Naive thymus-derived CD8-positive, alpha-beta T cell (primary cell): ENCODE measurements at regions not wholly inside any gene's neighbourhood (a gene's known extent, or its start where the extent isn't known, plus 50 kb on each side); places are given as distances from the start of the nearest gene placed in this dataset.

Experiments
- ATAC-seq, 2 donors: fragments of 150-1000 bp; cut with Tn5 transposase in 1 of 2; sonication (Bioruptor Pico), chemical (Tn5 transposase) in 1 of 2; 1 replicate in 1 of 2; 2 replicates in 1 of 2; pipeline ENCODE4 v1.10.0; 2021; ENCODE audit warnings: mild to moderate bottlenecking in 2 of 2, moderate library complexity in 2 of 2
- POLR2A ChIA-PET: fragments of 350-600 bp; sonication (Branson Sonifier 250); formaldehyde crosslinking; loops from one replicate; lab custom pipeline; 2021; ENCODE audit warnings: antibody characterized with exemption; lab: Charles Lee
- DNase-seq, 10 donors: peaks; one replicate each; pipeline versions ENCODE4 v3.0.0 to v3.0.0-alpha.2; 2020 to 2022
- H3K27ac Mint-ChIP-seq, 10 donors: one replicate each; pipeline ENCODE4 v1.8.0; 2020 to 2022; ENCODE audit warnings: mild to moderate bottlenecking in 10 of 10, mixed read lengths in 10 of 10, moderate library complexity in 4 of 10, inconsistent platforms in 1 of 10
- H3K27me3 Mint-ChIP-seq, 5 donors: one replicate each; pipeline ENCODE4 v1.8.0; 2021 to 2022; ENCODE audit warnings: mixed read lengths in 5 of 5
- H3K36me3 Mint-ChIP-seq, 3 donors: one replicate each; pipeline ENCODE4 v1.8.0; 2020 to 2022; ENCODE audit warnings: mixed read lengths in 3 of 3, mild to moderate bottlenecking in 2 of 3, inconsistent platforms in 1 of 3
- H3K4me1 Mint-ChIP-seq, 4 donors: one replicate each; pipeline ENCODE4 v1.8.0; 2021 to 2022; ENCODE audit warnings: mixed read lengths in 4 of 4
- H3K4me3 Mint-ChIP-seq, 10 donors: one replicate each; pipeline ENCODE4 v1.8.0; 2020 to 2022; ENCODE audit warnings: mild to moderate bottlenecking in 10 of 10, mixed read lengths in 10 of 10, moderate library complexity in 6 of 10, inconsistent platforms in 1 of 10
- H3K9me3 Mint-ChIP-seq, 9 donors: one replicate each; pipeline ENCODE4 v1.8.0; 2020 to 2022; ENCODE audit warnings: mixed read lengths in 9 of 9, mild to moderate bottlenecking in 3 of 9, inconsistent platforms in 1 of 9, moderate library complexity in 1 of 9

GRCh38 chr1:116273042-116273783 lies 99.8 kb upstream of the ATP1A1 start:
- Mint-ChIP-seq H3K36me3 (no peaks in the 10 kb centered on the region), H3K4me3 (peak overlapping the region in 1 of 10 donors; percentile 11), H3K27me3 (no peaks in the 10 kb centered on the region), H3K27ac (peak overlapping the region in 2 of 10 donors; percentile 50 to 83), H3K4me1 (peaks cover 1 to 12% (median 8%) of the 10 kb centered on the region in 4 donors), H3K9me3 (no peaks in the 10 kb centered on the region)
- ATAC-seq (no peak), DNase-seq (no peak)
- POLR2A ChIA-PET: no interaction called here

- POLR2A ChIA-PET: interaction anchor here (1.4 kb wide), 1 partner anchor 45 kb away, joined by 3 read pairs; no protein-coding TSS in a partner anchor
- no peak for ATAC-seq
- Mint-ChIP-seq H3K4me1 (peaks cover 0 to 9% (median 5%) of the 10 kb centered on the region in 4 donors), H3K9me3 (peaks cover 0 to 7% (median 3%) of the 10 kb centered on the region in 9 donors), H3K27ac (peak overlapping the region in 1 of 10 donors; percentile 13), H3K4me3 (no peak overlapping the region), H3K36me3 (peaks cover 0 to 7% (median 0%) of the 10 kb centered on the region in 3 donors), H3K27me3 (peaks cover 0 to 5% (median 0%) of the 10 kb centered on the region in 5 donors)
- DNase-seq: no peak
Observed at GRCh38 chr1:116276532-116276931, 96.5 kb upstream of the ATP1A1 start.

GRCh38 chr1:116277840-116278540 lies 95.1 kb upstream of the ATP1A1 start:
- Mint-ChIP-seq H3K36me3 (peaks cover 0 to 14% (median 3%) of the 10 kb centered on the region in 3 donors), H3K4me1 (peaks cover 0 to 9% (median 5%) of the 10 kb centered on the region in 4 donors), H3K9me3 (peaks cover 0 to 20% (median 6%) of the 10 kb centered on the region in 9 donors), H3K27ac (no peak overlapping the region), H3K27me3 (peaks cover 0 to 5% (median 0%) of the 10 kb centered on the region in 5 donors), H3K4me3 (no peak overlapping the region)
- POLR2A ChIA-PET: interaction anchor here (1.2 kb wide), 1 partner anchor 19 kb away, joined by 3 read pairs; no protein-coding TSS in a partner anchor
- DNase-seq: no peak
- no peak for ATAC-seq

- Mint-ChIP-seq H3K27me3 (peaks cover 0 to 5% (median 0%) of the 10 kb centered on the region in 5 donors), H3K36me3 (peaks cover 0 to 14% (median 3%) of the 10 kb centered on the region in 3 donors), H3K27ac (no peak overlapping the region), H3K4me3 (no peak overlapping the region), H3K4me1 (peaks cover 0 to 5% (median 5%) of the 10 kb centered on the region in 4 donors), H3K9me3 (peaks cover 0 to 25% (median 6%) of the 10 kb centered on the region in 9 donors)
- ATAC-seq (no peak), DNase-seq (no peak)
- POLR2A ChIA-PET: interaction anchor here (1.2 kb wide), 1 partner anchor 19 kb away, joined by 3 read pairs; no protein-coding TSS in a partner anchor
Observed at GRCh38 chr1:116278541-116278866, 94.5 kb upstream of the ATP1A1 start.

- Mint-ChIP-seq H3K27ac (no peak overlapping the region), H3K36me3 (peaks cover 0 to 14% (median 3%) of the 10 kb centered on the region in 3 donors), H3K9me3 (peaks cover 0 to 27% (median 6%) of the 10 kb centered on the region in 9 donors), H3K4me3 (no peak overlapping the region), H3K27me3 (peaks cover 0 to 5% (median 0%) of the 10 kb centered on the region in 5 donors), H3K4me1 (peaks cover 0 to 5% (median 2%) of the 10 kb centered on the region in 4 donors)
- POLR2A ChIA-PET: no interaction called here
- no peak for ATAC-seq
- no peak for DNase-seq
Observed at GRCh38 chr1:116279715-116280114, 93.3 kb upstream of the ATP1A1 start.

- peaks cover 0 to 27% (median 4%) of the 10 kb centered on the region in 9 donors for H3K9me3 Mint-ChIP-seq
- POLR2A ChIA-PET: interaction anchor here (1.3 kb wide), 1 partner anchor 40 kb away, joined by 5 read pairs; no protein-coding TSS in a partner anchor
- peaks cover 0 to 2% (median 0%) of the 10 kb centered on the region in 5 donors for H3K27me3 Mint-ChIP-seq
- ATAC-seq: no peak
- no peak overlapping the region for H3K4me3 Mint-ChIP-seq
- H3K4me1 Mint-ChIP-seq: peaks cover 3 to 23% (median 10%) of the 10 kb centered on the region in 4 donors
- H3K36me3 Mint-ChIP-seq: peaks cover 0 to 8% (median 3%) of the 10 kb centered on the region in 3 donors
- DNase-seq: no peak
- H3K27ac Mint-ChIP-seq: peak overlapping the region in 1 of 10 donors; percentile 3
Observed at GRCh38 chr1:116284819-116285390, 88.1 kb upstream of the ATP1A1 start.

GRCh38 chr1:116286541-116286971 lies 86.5 kb upstream of the ATP1A1 start:
- Mint-ChIP-seq H3K9me3 (peaks cover 0 to 21% (median 0%) of the 10 kb centered on the region in 9 donors), H3K27me3 (no peaks in the 10 kb centered on the region), H3K4me3 (no peak overlapping the region), H3K36me3 (peaks cover 0 to 8% (median 3%) of the 10 kb centered on the region in 3 donors), H3K4me1 (peaks cover 3 to 23% (median 10%) of the 10 kb centered on the region in 4 donors), H3K27ac (no peak overlapping the region)
- DNase-seq: no peak
- POLR2A ChIA-PET: no interaction called here
- ATAC-seq: no peak

- Mint-ChIP-seq H3K27me3 (no peaks in the 10 kb centered on the region), H3K36me3 (peaks cover 0 to 1% (median 0%) of the 10 kb centered on the region in 3 donors), H3K4me3 (no peak overlapping the region), H3K9me3 (peaks cover 0 to 11% (median 0%) of the 10 kb centered on the region in 9 donors), H3K27ac (peak overlapping the region in 1 of 10 donors; percentile 23), H3K4me1 (peaks cover 4 to 26% (median 15%) of the 10 kb centered on the region in 4 donors)
- DNase-seq (no peak), ATAC-seq (no peak)
- POLR2A ChIA-PET: no interaction called here
Observed at GRCh38 chr1:116287341-116288200, 85.5 kb upstream of the ATP1A1 start.

GRCh38 chr1:116288201-116288598 lies 84.8 kb upstream of the ATP1A1 start:
- ATAC-seq (no peak), DNase-seq (no peak)
- H3K36me3 Mint-ChIP-seq: peaks cover 0 to 1% (median 0%) of the 10 kb centered on the region in 3 donors
- peak overlapping the region in 1 of 10 donors; percentile 23 for H3K27ac Mint-ChIP-seq
- peaks cover 4 to 26% (median 17%) of the 10 kb centered on the region in 4 donors for H3K4me1 Mint-ChIP-seq
- no peak overlapping the region for H3K4me3 Mint-ChIP-seq
- POLR2A ChIA-PET: no interaction called here
- H3K27me3 Mint-ChIP-seq: no peaks in the 10 kb centered on the region
- peaks cover 0 to 5% (median 0%) of the 10 kb centered on the region in 9 donors for H3K9me3 Mint-ChIP-seq

GRCh38 chr1:116289193-116289592 lies 83.9 kb upstream of the ATP1A1 start:
- Mint-ChIP-seq H3K36me3 (peaks cover 0 to 1% (median 0%) of the 10 kb centered on the region in 3 donors), H3K4me3 (no peak overlapping the region), H3K27me3 (no peaks in the 10 kb centered on the region), H3K4me1 (peaks cover 4 to 26% (median 17%) of the 10 kb centered on the region in 4 donors), H3K27ac (no peak overlapping the region), H3K9me3 (no peaks in the 10 kb centered on the region)
- POLR2A ChIA-PET: interaction anchor here (0.9 kb wide), 1 partner anchor 35 kb away, joined by 6 read pairs; no protein-coding TSS in a partner anchor
- DNase-seq (no peak), ATAC-seq (no peak)

- ATAC-seq: no peak
- Mint-ChIP-seq H3K9me3 (no peaks in the 10 kb centered on the region), H3K27ac (no peak overlapping the region), H3K36me3 (peaks cover 0 to 1% (median 0%) of the 10 kb centered on the region in 3 donors), H3K4me1 (peaks cover 4 to 26% (median 17%) of the 10 kb centered on the region in 4 donors), H3K4me3 (no peak overlapping the region), H3K27me3 (no peaks in the 10 kb centered on the region)
- POLR2A ChIA-PET: interaction anchor here (0.9 kb wide), 1 partner anchor 34 kb away, joined by 6 read pairs; no protein-coding TSS in a partner anchor
- DNase-seq: no peak
Observed at GRCh38 chr1:116290085-116290705, 82.8 kb upstream of the ATP1A1 start.
